ENCODE measurements at regions not wholly inside any gene's neighbourhood (a gene's known extent, or its start where the extent isn't known, plus 50 kb on each side); places are given as distances from the start of the nearest gene placed in this dataset.

- Histone ChIP-seq H3K36me3 (ENCODE audit: control insufficient read depth in 1 of 2, insufficient read depth in 2 of 2, low read length in 1 of 2) (no peaks in the 10 kb centered on the region), H3K27ac (ENCODE audit: low read depth in 1 of 2, low read length in 2 of 2) (no peak overlapping the region), H3K9me3 (ENCODE audit: control insufficient read depth, low read length) (no peaks in the 10 kb centered on the region), H3K27me3 (ENCODE audit: control insufficient read depth in 1 of 2, insufficient read depth in 2 of 2, low read length in 1 of 2) (no peaks in the 10 kb centered on the region), H3K4me3 (ENCODE audit: low read length in 2 of 2) (no peak overlapping the region), H3K4me1 (ENCODE audit: control insufficient read depth in 1 of 2, insufficient read depth in 2 of 2, low read length in 2 of 2) (no peaks in the 10 kb centered on the region)
- DNase-seq (no peak), ATAC-seq (ENCODE audit: low FRiP score) (no peak)
- intact Hi-C loops (cut with DNase I): no loop called here
- WGBS, 2 donors: 92 to 97% methylated on average over 1 of the region's 1 CpG
These were observed 53.9 kb upstream of the TUT7 start for GRCh38 chr9:86408121-86408520.

- Histone ChIP-seq H3K4me1 (ENCODE audit: control insufficient read depth in 1 of 2, insufficient read depth in 2 of 2, low read length in 2 of 2) (no peaks in the 10 kb centered on the region), H3K27ac (ENCODE audit: low read depth in 1 of 2, low read length in 2 of 2) (no peak overlapping the region), H3K9me3 (ENCODE audit: control insufficient read depth, low read length) (no peaks in the 10 kb centered on the region), H3K27me3 (ENCODE audit: control insufficient read depth in 1 of 2, insufficient read depth in 2 of 2, low read length in 1 of 2) (no peaks in the 10 kb centered on the region), H3K36me3 (ENCODE audit: control insufficient read depth in 1 of 2, insufficient read depth in 2 of 2, low read length in 1 of 2) (no peaks in the 10 kb centered on the region), H3K4me3 (ENCODE audit: low read length in 2 of 2) (no peak overlapping the region)
- ATAC-seq (ENCODE audit: low FRiP score): no peak
- WGBS, 2 donors: 41 to 42% methylated on average over 3 of the region's 3 CpGs
- no peak for DNase-seq
- intact Hi-C loops (cut with DNase I): no loop called here
These were observed 52.8 kb upstream of the TUT7 start for GRCh38 chr9:86407022-86407421.

- ATAC-seq (ENCODE audit: low FRiP score) (no peak), DNase-seq (no peak)
- H3K27ac ChIP-seq (ENCODE audit: low read depth in 1 of 2, low read length in 2 of 2): no peak overlapping the region
- intact Hi-C loops (cut with DNase I): no loop called here
- H3K4me1 ChIP-seq (ENCODE audit: control insufficient read depth in 1 of 2, insufficient read depth in 2 of 2, low read length in 2 of 2): no peaks in the 10 kb centered on the region
- no peaks in the 10 kb centered on the region for H3K27me3 ChIP-seq (ENCODE audit: control insufficient read depth in 1 of 2, insufficient read depth in 2 of 2, low read length in 1 of 2)
- H3K9me3 ChIP-seq (ENCODE audit: control insufficient read depth, low read length): no peaks in the 10 kb centered on the region
- H3K4me3 ChIP-seq (ENCODE audit: low read length in 2 of 2): no peak overlapping the region
- 49 to 53% methylated on average over 4 of the region's 4 CpGs for WGBS, 2 donors
- no peaks in the 10 kb centered on the region for H3K36me3 ChIP-seq (ENCODE audit: control insufficient read depth in 1 of 2, insufficient read depth in 2 of 2, low read length in 1 of 2)
These were observed 52.2 kb upstream of the TUT7 start for GRCh38 chr9:86406366-86406765.

- H3K4me1 ChIP-seq (ENCODE audit: control insufficient read depth in 1 of 2, insufficient read depth in 2 of 2, low read length in 2 of 2): no peaks in the 10 kb centered on the region
- DNase-seq (no peak), ATAC-seq (ENCODE audit: low FRiP score) (no peak)
- no peaks in the 10 kb centered on the region for H3K27me3 ChIP-seq (ENCODE audit: control insufficient read depth in 1 of 2, insufficient read depth in 2 of 2, low read length in 1 of 2)
- H3K27ac ChIP-seq (ENCODE audit: low read depth in 1 of 2, low read length in 2 of 2): no peak overlapping the region
- intact Hi-C loops (cut with DNase I): no loop called here
- no peaks in the 10 kb centered on the region for H3K36me3 ChIP-seq (ENCODE audit: control insufficient read depth in 1 of 2, insufficient read depth in 2 of 2, low read length in 1 of 2)
- no peaks in the 10 kb centered on the region for H3K9me3 ChIP-seq (ENCODE audit: control insufficient read depth, low read length)
- WGBS, 2 donors: 15 to 16% methylated on average over 4 of the region's 4 CpGs
- H3K4me3 ChIP-seq (ENCODE audit: low read length in 2 of 2): no peak overlapping the region
These were observed 51.7 kb upstream of the TUT7 start for GRCh38 chr9:86405926-86406325.

GRCh38 chr9:86405086-86405491 lies 50.9 kb upstream of the TUT7 start:
- Histone ChIP-seq H3K9me3 (ENCODE audit: control insufficient read depth, low read length) (no peaks in the 10 kb centered on the region), H3K27ac (ENCODE audit: low read depth in 1 of 2, low read length in 2 of 2) (no peak overlapping the region), H3K27me3 (ENCODE audit: control insufficient read depth in 1 of 2, insufficient read depth in 2 of 2, low read length in 1 of 2) (no peaks in the 10 kb centered on the region), H3K36me3 (ENCODE audit: control insufficient read depth in 1 of 2, insufficient read depth in 2 of 2, low read length in 1 of 2) (no peaks in the 10 kb centered on the region), H3K4me3 (ENCODE audit: low read length in 2 of 2) (no peak overlapping the region), H3K4me1 (ENCODE audit: control insufficient read depth in 1 of 2, insufficient read depth in 2 of 2, low read length in 2 of 2) (no peaks in the 10 kb centered on the region)
- intact Hi-C loops (cut with DNase I): no loop called here
- no peak for DNase-seq
- 48 to 52% methylated on average over 2 of the region's 2 CpGs for WGBS, 2 donors
- ATAC-seq (ENCODE audit: low FRiP score): no peak
